ENCODE measurements at regions not wholly inside any gene's neighbourhood (a gene's known extent, or its start where the extent isn't known, plus 50 kb on each side); places are given as distances from the start of the nearest gene placed in this dataset.

- DNase-seq (ENCODE audit: low read depth) = no peak
- TF ChIP-seq CTCF (IDR thresholded peaks at IDR 0.05; ENCODE audit: low read depth, low read length) (no peak), MYC (IDR thresholded peaks at IDR 0.05; ENCODE audit: low read depth, low read length) (no peak), POLR2A (IDR thresholded peaks at IDR 0.05; ENCODE audit: extremely low read depth, insufficient read length) (no peak), MAX (IDR thresholded peaks at IDR 0.05; ENCODE audit: low read depth, low read length) (no peak)
- no peak overlapping the region for H3K4me3 ChIP-seq (ENCODE audit: low read depth, low read length)
Observed at GRCh38 chr12:24066097-24066496, 116.6 kb upstream of the SOX5 start.

- H3K4me3 ChIP-seq (ENCODE audit: low read depth, low read length) = no peak overlapping the region
- no peak for DNase-seq (ENCODE audit: low read depth)
- no peak for TF ChIP-seq POLR2A (IDR thresholded peaks at IDR 0.05; ENCODE audit: extremely low read depth, insufficient read length)
- no peak for TF ChIP-seq MYC (IDR thresholded peaks at IDR 0.05; ENCODE audit: low read depth, low read length)
- TF ChIP-seq CTCF (IDR thresholded peaks at IDR 0.05; ENCODE audit: low read depth, low read length) = no peak
- no peak for TF ChIP-seq MAX (IDR thresholded peaks at IDR 0.05; ENCODE audit: low read depth, low read length)
Observed at GRCh38 chr12:24062642-24063245, 113.3 kb upstream of the SOX5 start.

GRCh38 chr12:24060089-24060488 is 110.6 kb upstream of the SOX5 start:
- TF ChIP-seq MAX (IDR thresholded peaks at IDR 0.05; ENCODE audit: low read depth, low read length) = no peak
- no peak for TF ChIP-seq CTCF (IDR thresholded peaks at IDR 0.05; ENCODE audit: low read depth, low read length)
- TF ChIP-seq MYC (IDR thresholded peaks at IDR 0.05; ENCODE audit: low read depth, low read length) = no peak
- no peak for TF ChIP-seq POLR2A (IDR thresholded peaks at IDR 0.05; ENCODE audit: extremely low read depth, insufficient read length)
- no peak overlapping the region for H3K4me3 ChIP-seq (ENCODE audit: low read depth, low read length)
- DNase-seq (ENCODE audit: low read depth) = no peak

- no peak for DNase-seq (ENCODE audit: low read depth)
- TF ChIP-seq CTCF (IDR thresholded peaks at IDR 0.05; ENCODE audit: low read depth, low read length) = no peak
- no peak for TF ChIP-seq MYC (IDR thresholded peaks at IDR 0.05; ENCODE audit: low read depth, low read length)
- TF ChIP-seq MAX (IDR thresholded peaks at IDR 0.05; ENCODE audit: low read depth, low read length) = no peak
- no peak for TF ChIP-seq POLR2A (IDR thresholded peaks at IDR 0.05; ENCODE audit: extremely low read depth, insufficient read length)
Observed at GRCh38 chr12:24057920-24058476, 108.5 kb upstream of the SOX5 start.

GRCh38 chr12:24055747-24056146 is 106.3 kb upstream of the SOX5 start:
- DNase-seq (ENCODE audit: low read depth) = no peak
- H3K4me3 ChIP-seq (ENCODE audit: low read depth, low read length) = no peak overlapping the region
- no peak for TF ChIP-seq POLR2A (IDR thresholded peaks at IDR 0.05; ENCODE audit: extremely low read depth, insufficient read length)
- TF ChIP-seq MAX (IDR thresholded peaks at IDR 0.05; ENCODE audit: low read depth, low read length) = no peak
- no peak for TF ChIP-seq CTCF (IDR thresholded peaks at IDR 0.05; ENCODE audit: low read depth, low read length)
- no peak for TF ChIP-seq MYC (IDR thresholded peaks at IDR 0.05; ENCODE audit: low read depth, low read length)

More at GRCh38 chr12:24057920-24058476, 108.5 kb upstream of the SOX5 start:
- H3K4me3 ChIP-seq (ENCODE audit: low read depth, low read length) = no peak overlapping the region

Data from NB4 (cell line).